Neuronal stem cell (in vitro differentiated cells): ENCODE measurements at regions not wholly inside any gene's neighbourhood (a gene's known extent, or its start where the extent isn't known, plus 50 kb on each side); places are given as distances from the start of the nearest gene placed in this dataset.

Experiments used
- DNase-seq: peaks from one replicate; pipeline ENCODE4 v3.0.0-alpha.2; 2013; ENCODE audit warnings: low spot score
- H2AFZ ChIP-seq: one replicate; pipeline ENCODE4 v1.6.1; 2013; ENCODE audit warnings: mild to moderate bottlenecking, low read length, inconsistent platforms
- H2AK5ac ChIP-seq: 2 replicates; pipeline ENCODE4 v1.6.1; 2013; ENCODE audit warnings: low read depth, mild to moderate bottlenecking, inconsistent platforms, low read length, moderate library complexity, mixed read lengths
- H2BK120ac ChIP-seq: 2 replicates; pipeline ENCODE4 v1.6.1; 2013; ENCODE audit warnings: low read depth, mild to moderate bottlenecking, inconsistent platforms, low read length, moderate library complexity, mixed read lengths
- H2BK12ac ChIP-seq: one replicate; pipeline ENCODE4 v1.6.1; 2013; ENCODE audit warnings: low read length, inconsistent platforms
- H2BK15ac ChIP-seq: 2 replicates; pipeline ENCODE4 v1.6.1; 2013; ENCODE audit warnings: mild to moderate bottlenecking, low read length, inconsistent platforms, mixed read lengths
- H2BK5ac ChIP-seq: one replicate; pipeline ENCODE4 v1.6.1; 2013; ENCODE audit warnings: inconsistent platforms, mild to moderate bottlenecking, low read length, moderate library complexity
- H3K14ac ChIP-seq: one replicate; pipeline ENCODE4 v1.6.1; 2013; ENCODE audit warnings: low read length, inconsistent platforms
- H3K18ac ChIP-seq: 2 replicates; pipeline ENCODE4 v1.6.1; 2013; ENCODE audit warnings: low read length, inconsistent platforms
- H3K23ac ChIP-seq: 2 replicates; pipeline ENCODE4 v1.6.1; 2013; ENCODE audit warnings: low read depth, mild to moderate bottlenecking, mixed read lengths, low read length, inconsistent platforms; ENCODE audit not compliant: poor library complexity
- H3K27ac ChIP-seq: replicated peaks from 3 replicates; pipeline ENCODE4 v1.5.1; 2013; ENCODE audit warnings: low read length, inconsistent platforms
- H3K27me3 ChIP-seq, 3 experiments: 2 replicates each; pipeline ENCODE4 v1.6.1; 2013; ENCODE audit warnings: low read length in 3 of 3, mild to moderate bottlenecking in 2 of 3, inconsistent platforms in 1 of 3, low read depth in 1 of 3, mixed read lengths in 1 of 3, moderate library complexity in 1 of 3; ENCODE audit not compliant: control insufficient read depth in 3 of 3, insufficient read depth in 3 of 3
- H3K36me3 ChIP-seq, 2 donors: replicated peaks in 1 of 2; 2 replicates each; pipeline ENCODE4 v1.6.1; 2013; ENCODE audit warnings: low read length in 2 of 2; ENCODE audit not compliant: control insufficient read depth in 2 of 2, insufficient read depth in 2 of 2
- H3K4ac ChIP-seq: 2 replicates; pipeline ENCODE4 v1.6.1; 2013; ENCODE audit warnings: inconsistent platforms, mild to moderate bottlenecking, low read length, moderate library complexity
- H3K4me1 ChIP-seq, 2 donors: 1 replicate in 1 of 2; 2 replicates in 1 of 2; pipeline ENCODE4 v1.6.1; 2013; ENCODE audit warnings: low read length in 2 of 2, low read depth in 1 of 2; ENCODE audit not compliant: control insufficient read depth in 2 of 2, insufficient read depth in 1 of 2
- H3K4me2 ChIP-seq: one replicate; pipeline ENCODE4 v1.6.1; 2013; ENCODE audit warnings: mild to moderate bottlenecking, low read length, inconsistent platforms; ENCODE audit not compliant: insufficient read depth, poor library complexity, severe bottlenecking
- H3K4me3 ChIP-seq, 2 donors: 2 replicates each; pipeline ENCODE4 v1.5.1; 2013; ENCODE audit warnings: low read length in 2 of 2, mild to moderate bottlenecking in 2 of 2, inconsistent platforms in 1 of 2, moderate library complexity in 1 of 2
- H3K79me1 ChIP-seq: one replicate; pipeline ENCODE4 v1.6.1; 2013; ENCODE audit warnings: low read depth, mild to moderate bottlenecking, inconsistent platforms, low read length, moderate library complexity
- H3K9ac ChIP-seq: one replicate; pipeline ENCODE4 v1.6.1; 2013; ENCODE audit warnings: mild to moderate bottlenecking, low read depth, low read length, inconsistent platforms; ENCODE audit not compliant: poor library complexity
- H3K9me3 ChIP-seq, 2 donors: replicated peaks in 1 of 2; 2 replicates each; pipeline versions ENCODE3 to v1.6.1; 2013; ENCODE audit warnings: low read length in 2 of 2, mild to moderate bottlenecking in 2 of 2, inconsistent platforms in 1 of 2, low read depth in 1 of 2, mixed read lengths in 1 of 2, moderate library complexity in 1 of 2; ENCODE audit not compliant: control insufficient read depth in 2 of 2, insufficient read depth in 1 of 2
- H4K8ac ChIP-seq: one replicate; pipeline ENCODE4 v1.6.1; 2013; ENCODE audit warnings: low read depth, mild to moderate bottlenecking, inconsistent platforms, low read length, moderate library complexity
- H4K91ac ChIP-seq: one replicate; pipeline ENCODE4 v1.6.1; 2013; ENCODE audit warnings: low read length, low read depth, mild to moderate bottlenecking, inconsistent platforms; ENCODE audit not compliant: poor library complexity
- WGBS, 2 donors: extraction: QIAGEN DNeasy Blood & Tissue Kit; methylation state at CpG; one replicate each; pipeline ENCODE4 v1.1.7; 2013; ENCODE audit warnings: missing lambda C conversion rate in 2 of 2, mixed read lengths in 1 of 2; ENCODE audit not compliant: insufficient read length in 2 of 2, insufficient replicate concordance in 1 of 2; ENCODE audit errors: extremely low coverage in 2 of 2; 5-methylcytosine and 5-hydroxymethylcytosine counted together

- Histone ChIP-seq H3K79me1 (no peaks in the 10 kb centered on the region), H3K18ac (peak overlapping the region; percentile 13), H3K4me2 (no peak overlapping the region), H4K8ac (no peak overlapping the region), H3K27me3 (no peaks in the 10 kb centered on the region), H2AFZ (no peak overlapping the region), H3K14ac (no peak overlapping the region), H4K91ac (no peak overlapping the region), H3K9me3 (no peaks in the 10 kb centered on the region), H3K23ac (no peak overlapping the region), H2BK12ac (no peak overlapping the region), H3K36me3 (no peaks in the 10 kb centered on the region), H3K4me1 (no peaks in the 10 kb centered on the region), H2BK5ac (no peak overlapping the region), H2BK15ac (no peak overlapping the region), H3K9ac (no peak overlapping the region), H3K27ac (no peak overlapping the region), H2BK120ac (no peak overlapping the region), H2AK5ac (no peak overlapping the region), H3K4ac (no peak overlapping the region), H3K4me3 (no peak overlapping the region)
- DNase-seq, result no peak
- WGBS, 2 donors, result no CpG with 5 or more reads among the region's 15 CpGs
These were observed 98.1 kb upstream of the CDYL2 start for GRCh38 chr16:80902306-80903110.

- WGBS, 2 donors, result no CpG with 5 or more reads among the region's 8 CpGs
- H2BK120ac ChIP-seq, result no peak overlapping the region
These were observed 96.2 kb upstream of the CDYL2 start for GRCh38 chr16:80900593-80900954.

GRCh38 chr16:80899809-80900592, 95.6 kb upstream of the CDYL2 start:
- Histone ChIP-seq H3K23ac (no peak overlapping the region), H4K8ac (no peak overlapping the region), H3K4me2 (no peak overlapping the region), H2AK5ac (no peak overlapping the region), H2BK5ac (no peak overlapping the region), H2BK15ac (no peak overlapping the region), H3K27me3 (no peaks in the 10 kb centered on the region), H4K91ac (no peak overlapping the region), H3K18ac (no peak overlapping the region), H3K14ac (no peak overlapping the region), H2AFZ (no peak overlapping the region), H3K9ac (no peak overlapping the region), H3K4me1 (no peaks in the 10 kb centered on the region), H3K4me3 (no peak overlapping the region), H2BK120ac (no peak overlapping the region), H3K9me3 (no peaks in the 10 kb centered on the region), H3K36me3 (no peaks in the 10 kb centered on the region), H3K79me1 (no peaks in the 10 kb centered on the region), H3K27ac (no peak overlapping the region), H2BK12ac (no peak overlapping the region), H3K4ac (no peak overlapping the region)
- DNase-seq, result no peak
- no CpG with 5 or more reads among the region's 11 CpGs for WGBS, 2 donors

More at GRCh38 chr16:80900593-80900954, 96.2 kb upstream of the CDYL2 start:
- H3K27ac ChIP-seq, result no peak overlapping the region
- no peaks in the 10 kb centered on the region for H3K79me1 ChIP-seq
- H4K8ac ChIP-seq, result no peak overlapping the region
- no peaks in the 10 kb centered on the region for H3K36me3 ChIP-seq
- no peak overlapping the region for H3K4me3 ChIP-seq
- no peak overlapping the region for H3K9ac ChIP-seq
- H2AFZ ChIP-seq, result no peak overlapping the region
- no peak overlapping the region for H2BK5ac ChIP-seq
- H3K4ac ChIP-seq, result no peak overlapping the region
- no peak overlapping the region for H3K4me2 ChIP-seq
- H3K9me3 ChIP-seq, result no peaks in the 10 kb centered on the region
- no peak overlapping the region for H2BK12ac ChIP-seq
- no peak overlapping the region for H3K18ac ChIP-seq
- H4K91ac ChIP-seq, result no peak overlapping the region
- H3K14ac ChIP-seq, result no peak overlapping the region
- no peak overlapping the region for H2BK15ac ChIP-seq
- no peak overlapping the region for H2AK5ac ChIP-seq
- no peaks in the 10 kb centered on the region for H3K4me1 ChIP-seq
- no peak for DNase-seq
- no peaks in the 10 kb centered on the region for H3K27me3 ChIP-seq
- H3K23ac ChIP-seq, result no peak overlapping the region

- H4K8ac ChIP-seq, result no peak overlapping the region
- DNase-seq, result no peak
These were observed 92.4 kb upstream of the CDYL2 start for GRCh38 chr16:80896776-80897175.

More at GRCh38 chr16:80896776-80897175, 92.4 kb upstream of the CDYL2 start:
- Histone ChIP-seq H2BK15ac (no peak overlapping the region), H2BK5ac (no peak overlapping the region), H3K4me1 (no peaks in the 10 kb centered on the region), H3K23ac (no peak overlapping the region), H3K36me3 (no peaks in the 10 kb centered on the region), H2BK12ac (no peak overlapping the region), H4K91ac (no peak overlapping the region), H3K27me3 (no peaks in the 10 kb centered on the region), H3K4me2 (no peak overlapping the region), H3K27ac (no peak overlapping the region), H2BK120ac (no peak overlapping the region), H3K18ac (no peak overlapping the region), H2AK5ac (no peak overlapping the region), H3K9ac (no peak overlapping the region), H3K4ac (no peak overlapping the region), H3K14ac (no peak overlapping the region), H2AFZ (no peak overlapping the region), H3K4me3 (no peak overlapping the region), H3K9me3 (no peaks in the 10 kb centered on the region), H3K79me1 (no peaks in the 10 kb centered on the region)
- WGBS, 2 donors, result no CpG with 5 or more reads among the region's 5 CpGs
